Kasumi-1 (cell line): ENCODE measurements at regions not wholly inside any gene's neighbourhood (a gene's known extent, or its start where the extent isn't known, plus 50 kb on each side); places are given as distances from the start of the nearest gene placed in this dataset.
"Not testable (repeated sequence)": the region's sequence is repeated elsewhere in the genome, so short reads cannot be mapped to it uniquely, and the experiment has no call there.

Source experiments
- DNase-seq, 2 experiments: peaks; one replicate each; lab custom pipeline; 2025; lab: John Stamatoyannopoulos, UW

GRCh38 chr2:131671841-131672470 is 144.3 kb downstream of the CCDC74A start:
- not testable (repeated sequence) for DNase-seq

GRCh38 chr2:131672471-131673399 is 145.0 kb downstream of the CCDC74A start:
- DNase-seq, result peak; percentile 4 to 15

- peak; percentile 47 to 56 for DNase-seq
Measured at GRCh38 chr2:131673400-131674173, 145.9 kb downstream of the CCDC74A start.

- no peak for DNase-seq
Measured at GRCh38 chr2:131674174-131674507, 146.5 kb downstream of the CCDC74A start.

GRCh38 chr2:131681611-131682121 is 154.0 kb downstream of the CCDC74A start:
- DNase-seq, result not testable (repeated sequence)

- peak; percentile 84 to 86 for DNase-seq
Measured at GRCh38 chr2:131682122-131682944, 154.6 kb downstream of the CCDC74A start.

GRCh38 chr2:131682945-131683330 is 155.2 kb downstream of the CCDC74A start:
- DNase-seq, result not testable (repeated sequence)

- not testable (repeated sequence) for DNase-seq
Measured at GRCh38 chr2:131684631-131685316, 157.1 kb downstream of the CCDC74A start.

GRCh38 chr2:131686164-131686893 is 158.6 kb downstream of the CCDC74A start:
- not testable (repeated sequence) for DNase-seq

- DNase-seq, result not testable (repeated sequence)
Measured at GRCh38 chr2:131686894-131687238, 159.2 kb downstream of the CCDC74A start.

GRCh38 chr2:131689066-131689465 is 161.4 kb downstream of the CCDC74A start:
- not testable (repeated sequence) for DNase-seq

- not testable (repeated sequence) for DNase-seq
Measured at GRCh38 chr2:131711268-131711667, 183.6 kb downstream of the CCDC74A start.

- DNase-seq, result not testable (repeated sequence)
Measured at GRCh38 chr2:131717907-131718306, 190.2 kb downstream of the CCDC74A start.

GRCh38 chr2:131721163-131721562 is 193.5 kb downstream of the CCDC74A start:
- not testable (repeated sequence) for DNase-seq

- DNase-seq, result not testable (repeated sequence)
Measured at GRCh38 chr2:131722256-131722655, 194.6 kb downstream of the CCDC74A start.

GRCh38 chr2:131724019-131724418 is 196.3 kb downstream of the CCDC74A start:
- no peak for DNase-seq

GRCh38 chr2:131728451-131728850 is 200.8 kb downstream of the CCDC74A start:
- DNase-seq, result not testable (repeated sequence)

GRCh38 chr2:131733530-131733929 is 205.8 kb downstream of the CCDC74A start:
- not testable (repeated sequence) for DNase-seq

- DNase-seq, result not testable (repeated sequence)
Measured at GRCh38 chr2:131736406-131736805, 208.7 kb downstream of the CCDC74A start.

- DNase-seq, result not testable (repeated sequence)
Measured at GRCh38 chr2:131738533-131738932, 210.8 kb downstream of the CCDC74A start.
